Cardiac muscle cell (in vitro differentiated cells and primary cell): ENCODE measurements at regions not wholly inside any gene's neighbourhood (a gene's known extent, or its start where the extent isn't known, plus 50 kb on each side); places are given as distances from the start of the nearest gene placed in this dataset.
"Not testable (repeated sequence)": the region's sequence is repeated elsewhere in the genome, so short reads cannot be mapped to it uniquely, and the experiment has no call there.

ENCODE experiments used
- DNase-seq, 2 donors: peaks; one replicate each; pipeline versions ENCODE4 v3.0.0 to v3.0.0-alpha.2; 2010 to 2017; ENCODE audit warnings: low read depth in 1 of 2, low spot score in 1 of 2
- H3K27ac ChIP-seq: fragments of 200-600 bp; sonication (generic); 2 replicates; pipeline ENCODE4 v1.5.1; 2016
- H3K27me3 ChIP-seq: fragments of 200-600 bp; sonication (generic); 2 replicates; pipeline ENCODE4 v1.6.0; 2016; ENCODE audit warnings: control low read depth
- H3K36me3 ChIP-seq: fragments of 200-600 bp; sonication (generic); 2 replicates; pipeline ENCODE4 v1.5.1; 2016; ENCODE audit warnings: control low read depth
- H3K4me1 ChIP-seq: fragments of 200-600 bp; sonication (generic); 2 replicates; pipeline ENCODE4 v1.8.1; 2017; ENCODE audit warnings: low read depth, mild to moderate bottlenecking, mixed run types
- H3K4me3 ChIP-seq: fragments of 200-600 bp; sonication (generic); 2 replicates; pipeline ENCODE4 v1.5.1; 2016; ENCODE audit warnings: mild to moderate bottlenecking
- H3K9me3 ChIP-seq: fragments of 200-600 bp; sonication (generic); 2 replicates; pipeline ENCODE4 v1.5.1; 2017; ENCODE audit warnings: low read depth, mild to moderate bottlenecking, control low read depth
- TF ChIP-seq, protein P1 (sequence below): IDR thresholded peaks from 2 replicates; pipeline ENCODE4 v1.5.1; 2012; ENCODE audit warnings: low read depth, mild to moderate bottlenecking, low read length

DNA sequence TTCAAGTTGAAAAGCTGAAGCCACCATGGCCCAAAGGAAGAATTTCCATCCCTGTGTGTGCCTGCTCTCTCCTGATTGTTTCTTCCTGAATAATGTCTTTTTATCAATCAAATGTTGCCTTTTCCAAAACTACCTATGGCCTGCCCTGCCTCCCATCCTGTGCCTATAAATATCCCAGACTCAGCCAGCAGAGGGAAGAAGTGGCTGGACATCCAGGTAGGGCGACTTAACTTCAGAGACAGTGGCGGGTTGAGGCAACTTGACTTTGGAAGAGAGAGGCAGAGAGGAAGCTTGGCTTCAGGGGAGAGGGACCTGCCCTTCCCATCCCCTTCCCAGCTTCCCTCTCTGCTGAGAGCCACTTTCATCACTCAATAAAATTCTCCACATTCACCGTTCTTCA lies 133.0 kb downstream of the LCA5 start:
- TF ChIP-seq, protein P1, sequence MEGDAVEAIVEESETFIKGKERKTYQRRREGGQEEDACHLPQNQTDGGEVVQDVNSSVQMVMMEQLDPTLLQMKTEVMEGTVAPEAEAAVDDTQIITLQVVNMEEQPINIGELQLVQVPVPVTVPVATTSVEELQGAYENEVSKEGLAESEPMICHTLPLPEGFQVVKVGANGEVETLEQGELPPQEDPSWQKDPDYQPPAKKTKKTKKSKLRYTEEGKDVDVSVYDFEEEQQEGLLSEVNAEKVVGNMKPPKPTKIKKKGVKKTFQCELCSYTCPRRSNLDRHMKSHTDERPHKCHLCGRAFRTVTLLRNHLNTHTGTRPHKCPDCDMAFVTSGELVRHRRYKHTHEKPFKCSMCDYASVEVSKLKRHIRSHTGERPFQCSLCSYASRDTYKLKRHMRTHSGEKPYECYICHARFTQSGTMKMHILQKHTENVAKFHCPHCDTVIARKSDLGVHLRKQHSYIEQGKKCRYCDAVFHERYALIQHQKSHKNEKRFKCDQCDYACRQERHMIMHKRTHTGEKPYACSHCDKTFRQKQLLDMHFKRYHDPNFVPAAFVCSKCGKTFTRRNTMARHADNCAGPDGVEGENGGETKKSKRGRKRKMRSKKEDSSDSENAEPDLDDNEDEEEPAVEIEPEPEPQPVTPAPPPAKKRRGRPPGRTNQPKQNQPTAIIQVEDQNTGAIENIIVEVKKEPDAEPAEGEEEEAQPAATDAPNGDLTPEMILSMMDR, result no peak
- Histone ChIP-seq H3K27ac (no peak overlapping the region), H3K9me3 (no peaks in the 10 kb centered on the region), H3K36me3 (no peaks in the 10 kb centered on the region), H3K4me1 (no peaks in the 10 kb centered on the region), H3K4me3 (no peak overlapping the region), H3K27me3 (no peaks in the 10 kb centered on the region)
- DNase-seq, result no peak

DNA sequence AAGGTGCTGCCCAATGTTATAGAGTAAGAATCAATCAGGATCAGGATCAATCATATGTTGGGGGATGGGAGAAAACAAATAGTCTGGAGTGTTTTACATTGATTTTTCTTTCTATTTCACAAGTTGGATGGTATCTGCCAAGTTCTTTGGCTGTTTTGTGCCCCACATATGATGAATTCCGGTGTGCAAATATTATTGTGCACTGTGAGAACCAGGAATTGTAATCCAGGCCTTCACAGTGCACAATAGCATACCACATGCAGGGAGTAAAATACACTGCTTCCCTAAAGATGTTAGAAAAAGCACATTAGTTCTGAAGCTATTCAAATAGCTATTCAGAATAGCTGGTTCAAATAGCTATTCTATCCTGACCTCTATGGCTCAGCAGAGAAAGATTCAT lies 133.7 kb downstream of the LCA5 start:
- Histone ChIP-seq H3K27ac (no peak overlapping the region), H3K4me3 (no peak overlapping the region), H3K9me3 (no peaks in the 10 kb centered on the region), H3K27me3 (no peaks in the 10 kb centered on the region), H3K4me1 (no peaks in the 10 kb centered on the region), H3K36me3 (no peaks in the 10 kb centered on the region)
- TF ChIP-seq, protein P1, result no peak
- no peak for DNase-seq

DNA sequence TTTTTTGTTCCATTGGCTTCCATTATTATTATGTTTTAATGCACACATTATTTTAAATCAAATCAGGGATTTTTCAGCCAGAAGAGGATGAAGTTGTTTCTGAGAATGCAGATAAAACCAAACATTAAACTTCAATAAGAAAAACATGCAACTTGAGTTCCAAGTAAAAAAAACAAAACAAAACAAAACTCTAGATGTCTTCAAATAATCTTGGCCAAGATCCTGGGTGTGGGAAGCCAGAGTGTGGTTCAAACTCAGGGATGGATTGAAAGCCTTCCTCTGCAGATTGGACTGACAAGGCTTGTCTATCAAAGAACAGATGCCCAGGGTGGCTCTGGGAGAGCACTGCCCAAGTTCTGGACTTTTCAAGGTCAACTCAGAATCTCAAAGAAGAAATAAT lies 134.1 kb downstream of the LCA5 start:
- Histone ChIP-seq H3K4me1 (no peaks in the 10 kb centered on the region), H3K36me3 (no peaks in the 10 kb centered on the region), H3K27ac (no peak overlapping the region), H3K9me3 (no peaks in the 10 kb centered on the region), H3K27me3 (no peaks in the 10 kb centered on the region), H3K4me3 (no peak overlapping the region)
- TF ChIP-seq, protein P1, result no peak
- DNase-seq, result no peak

DNA sequence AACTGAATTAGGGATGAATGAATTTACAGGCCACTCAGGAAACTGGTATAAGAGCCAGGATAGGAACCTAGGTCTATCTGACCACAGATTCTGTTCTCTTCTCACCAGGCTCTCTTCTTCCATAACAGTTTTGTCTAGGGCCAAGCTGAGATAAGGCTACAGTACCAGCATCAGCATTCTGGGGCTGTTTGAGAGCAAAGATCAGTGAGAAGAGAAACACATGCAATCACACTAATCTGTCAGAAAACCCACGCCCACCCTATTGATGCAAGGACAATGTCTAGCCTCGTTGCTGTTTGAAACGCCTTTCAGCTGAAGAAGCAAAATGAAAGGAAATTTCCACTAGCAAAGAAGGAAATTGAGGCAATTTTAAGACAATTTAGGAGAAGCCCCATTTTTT lies 137.7 kb downstream of the LCA5 start:
- Histone ChIP-seq H3K4me3 (no peak overlapping the region), H3K27ac (no peak overlapping the region), H3K36me3 (no peaks in the 10 kb centered on the region), H3K9me3 (no peaks in the 10 kb centered on the region), H3K27me3 (no peaks in the 10 kb centered on the region), H3K4me1 (no peaks in the 10 kb centered on the region)
- TF ChIP-seq, protein P1, result no peak
- no peak for DNase-seq

DNA sequence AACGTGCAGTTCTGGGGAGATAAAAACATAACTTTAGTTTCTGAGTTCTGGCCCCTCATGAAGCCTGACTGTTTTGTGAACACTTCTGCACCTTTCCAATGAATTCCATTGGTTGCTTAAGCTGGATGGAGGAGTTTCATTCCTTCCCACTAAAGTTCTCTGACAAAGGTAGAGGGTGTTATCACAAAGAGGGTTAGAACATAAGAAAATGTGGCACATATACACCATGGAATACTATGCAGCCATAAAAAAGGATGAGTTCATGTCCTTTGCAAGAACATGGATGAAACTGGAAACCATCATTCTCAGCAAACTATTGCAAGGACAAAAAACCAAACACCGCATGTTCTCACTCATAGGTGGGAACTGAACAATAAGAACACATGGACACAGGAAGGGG lies 138.6 kb downstream of the LCA5 start:
- H3K4me1 ChIP-seq, H3K27ac ChIP-seq, H3K9me3 ChIP-seq, H3K4me3 ChIP-seq, DNase-seq, H3K36me3 ChIP-seq, H3K27me3 ChIP-seq: not testable (repeated sequence)

DNA sequence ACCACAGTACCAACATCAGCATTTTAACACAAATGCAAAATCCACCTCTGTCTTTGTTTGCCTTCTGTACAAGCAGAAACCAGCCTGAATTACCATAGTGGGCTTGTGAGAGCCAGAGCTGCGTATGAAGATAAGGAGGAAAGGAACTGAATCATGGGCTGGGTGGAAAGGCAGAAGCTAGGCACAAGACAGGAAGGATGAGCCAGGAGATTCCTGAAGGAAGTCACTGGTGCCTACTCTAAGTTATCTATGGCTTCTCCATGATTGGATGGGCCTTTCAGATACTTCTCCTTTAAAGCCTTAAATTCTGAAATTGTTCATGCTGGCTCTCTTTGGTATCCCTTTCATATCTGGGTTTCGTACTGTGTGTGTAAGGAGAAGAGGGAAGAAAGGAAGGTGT lies 140.6 kb downstream of the LCA5 start:
- TF ChIP-seq, protein P1, result no peak
- no peak overlapping the region for H3K27ac ChIP-seq
- no peaks in the 10 kb centered on the region for H3K4me1 ChIP-seq
- H3K4me3 ChIP-seq, result no peak overlapping the region
- no peak for DNase-seq
- H3K9me3 ChIP-seq, result no peaks in the 10 kb centered on the region
- H3K36me3 ChIP-seq, result no peaks in the 10 kb centered on the region
- H3K27me3 ChIP-seq, result no peaks in the 10 kb centered on the region
